ENCODE measurements at regions not wholly inside any gene's neighbourhood (a gene's known extent, or its start where the extent isn't known, plus 50 kb on each side); places are given as distances from the start of the nearest gene placed in this dataset.

- no peak overlapping the region for H3K56ac ChIP-seq (ENCODE audit: extremely low read depth, insufficient read depth, low read length)
- H4K5ac ChIP-seq (ENCODE audit: low read depth, low read length), result no peak overlapping the region
- no peak overlapping the region for H2AK5ac ChIP-seq (ENCODE audit: low read depth, low read length)
- POLR2A ChIA-PET (ENCODE audit: unreplicated experiment), result no interaction called here
- H4K8ac ChIP-seq (ENCODE audit: low read depth in 2 of 2, low read length in 2 of 2), result no peak overlapping the region
- H2BK15ac ChIP-seq (ENCODE audit: low read depth, low read length), result no peak overlapping the region
- H2AFZ ChIP-seq (replicated peaks; ENCODE audit: low read length, poor library complexity), result no peak overlapping the region
- no peak overlapping the region for H3K9ac ChIP-seq (ENCODE audit: low read depth, low read length)
- no peak overlapping the region for H3K18ac ChIP-seq (ENCODE audit: low read depth, low read length)
- dilution Hi-C loops (cut with HindIII; ENCODE audit: low sequenced_read_pairs, unreplicated experiment) (no loop called here), intact Hi-C loops (cut with micrococcal nuclease) (no loop called here), in situ Hi-C loops (cut with MboI; ENCODE audit: low sequenced_read_pairs) (no loop called here)
- CTCF ChIA-PET, result no interaction called here
- no peak overlapping the region for H2BK5ac ChIP-seq (ENCODE audit: low read depth, low read length, poor library complexity, severe bottlenecking)
- H3K4me3 ChIP-seq (ENCODE audit: insufficient read depth, low read depth, low read length), result no peak overlapping the region
- H3K36me3 ChIP-seq (ENCODE audit: control insufficient read depth, insufficient read depth, low read length), result no peaks in the 10 kb centered on the region
- no peak overlapping the region for H3K27ac ChIP-seq (ENCODE audit: insufficient read depth, low read length)
- no peak overlapping the region for H2BK120ac ChIP-seq (ENCODE audit: low read depth, low read length)
- H3K14ac ChIP-seq (replicated peaks; ENCODE audit: low read depth, low read length), result no peak overlapping the region
- no peak overlapping the region for H4K91ac ChIP-seq (ENCODE audit: insufficient read depth, low read depth, low read length)
- H3K9me3 ChIP-seq (ENCODE audit: control insufficient read depth, insufficient read depth, low read length), result no peaks in the 10 kb centered on the region
- H2BK20ac ChIP-seq (ENCODE audit: low read depth, low read length), result no peak overlapping the region
- no peak overlapping the region for H3K23ac ChIP-seq (ENCODE audit: low read depth, low read length)
- H3K27me3 ChIP-seq (ENCODE audit: control insufficient read depth, insufficient read depth, low read length), result no peaks in the 10 kb centered on the region
- 0 out of 2 replicates have a peak, but pooled peaks cover 2% of the 10 kb centered on the region for H3K4me1 ChIP-seq (ENCODE audit: control insufficient read depth, insufficient read depth, low read length)
- BruUV-seq (replicated peaks), result no TSS peak
- H3K4ac ChIP-seq (ENCODE audit: low read depth, low read length), result no peak overlapping the region
- H3K79me1 ChIP-seq (ENCODE audit: low read depth in 1 of 2, low read length in 2 of 2), result no peaks in the 10 kb centered on the region
- no peaks in the 10 kb centered on the region for H4K20me1 ChIP-seq (ENCODE audit: insufficient read depth, low read length)
- TF ChIP-seq SMC3 (IDR thresholded peaks at IDR 0.05; ENCODE audit: low read depth, low read length) (no peak), FOS (IDR thresholded peaks at IDR 0.05; ENCODE audit: low read depth, low read length) (no peak), MXI1 (IDR thresholded peaks at IDR 0.05; ENCODE audit: borderline replicate concordance, low read depth, low read length) (no peak), RCOR1 (IDR thresholded peaks at IDR 0.05; ENCODE audit: insufficient replicate concordance, low read length) (no peak)
- TF ChIP-seq, protein P1, sequence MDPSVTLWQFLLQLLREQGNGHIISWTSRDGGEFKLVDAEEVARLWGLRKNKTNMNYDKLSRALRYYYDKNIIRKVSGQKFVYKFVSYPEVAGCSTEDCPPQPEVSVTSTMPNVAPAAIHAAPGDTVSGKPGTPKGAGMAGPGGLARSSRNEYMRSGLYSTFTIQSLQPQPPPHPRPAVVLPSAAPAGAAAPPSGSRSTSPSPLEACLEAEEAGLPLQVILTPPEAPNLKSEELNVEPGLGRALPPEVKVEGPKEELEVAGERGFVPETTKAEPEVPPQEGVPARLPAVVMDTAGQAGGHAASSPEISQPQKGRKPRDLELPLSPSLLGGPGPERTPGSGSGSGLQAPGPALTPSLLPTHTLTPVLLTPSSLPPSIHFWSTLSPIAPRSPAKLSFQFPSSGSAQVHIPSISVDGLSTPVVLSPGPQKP (IDR thresholded peaks at IDR 0.05; ENCODE audit: borderline replicate concordance, low read depth, low read length), result no peak
- ATAC-seq (ENCODE audit: low read depth), result no peak
- 88% methylated on average over 1 of the region's 1 CpG; no CpG with 5 or more reads in 1 of the 2 experiments for WGBS, 2 experiments (ENCODE audit: extremely low coverage in 2 of 2, insufficient read length in 1 of 2)
- no peak overlapping the region for H3K4me2 ChIP-seq (ENCODE audit: low read depth, low read length)
- peaks cover 2% of the 10 kb centered on the region; the same call in 1 of the 2 replicates for H3K9me1 ChIP-seq (ENCODE audit: insufficient read depth, low read length)
- no peak for DNase-seq
- H2AK9ac ChIP-seq (replicated peaks; ENCODE audit: low read depth, low read length, poor library complexity), result no peak overlapping the region
Measured at GRCh38 chr1:178660461-178660860, 64.6 kb upstream of the RALGPS2 start.
